RPMI8226 (cell line): ENCODE measurements at regions not wholly inside any gene's neighbourhood (a gene's known extent, or its start where the extent isn't known, plus 50 kb on each side); places are given as distances from the start of the nearest gene placed in this dataset.

Experiments used
- DNase-seq: peaks from one replicate; pipeline ENCODE4 v3.0.0-alpha.2; 2015

DNA sequence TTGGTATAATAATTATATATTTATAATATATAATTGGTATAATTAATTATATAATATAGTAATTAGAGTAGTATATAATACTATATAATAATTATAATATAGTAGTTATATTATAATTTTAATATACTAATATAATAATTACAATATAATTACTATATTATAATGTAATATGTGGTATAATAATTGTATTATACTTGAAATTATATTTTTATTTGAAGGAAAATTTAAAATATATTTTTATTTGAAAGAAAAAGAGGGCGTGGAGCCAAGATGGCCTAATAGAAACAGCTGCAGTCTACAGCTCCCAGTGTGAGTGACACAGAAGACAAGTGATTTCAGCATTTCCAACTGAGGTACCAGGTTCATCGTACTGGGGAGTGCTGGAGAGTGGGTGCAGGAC, 365.9 kb downstream of the MMUT start:
- DNase-seq, result no peak

DNA sequence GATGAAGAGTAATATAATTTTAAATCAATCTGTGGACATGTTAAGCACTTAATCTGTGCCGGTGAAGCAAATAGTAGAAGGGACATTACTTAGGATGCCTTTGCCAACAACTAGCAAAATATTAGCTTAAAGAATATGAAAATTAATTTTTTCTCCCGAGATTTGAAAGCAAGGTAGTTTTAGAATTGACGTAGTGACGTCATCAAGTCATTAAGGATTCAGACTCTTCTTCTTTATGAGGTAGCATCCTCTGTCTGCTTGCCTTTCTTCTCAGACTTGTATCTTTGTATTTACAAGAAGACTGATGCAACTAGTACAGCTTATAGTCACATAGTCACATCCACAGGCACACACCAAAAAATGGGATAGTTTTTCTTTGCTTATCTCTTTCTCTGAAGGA, 374.4 kb downstream of the MMUT start:
- no peak for DNase-seq

DNA sequence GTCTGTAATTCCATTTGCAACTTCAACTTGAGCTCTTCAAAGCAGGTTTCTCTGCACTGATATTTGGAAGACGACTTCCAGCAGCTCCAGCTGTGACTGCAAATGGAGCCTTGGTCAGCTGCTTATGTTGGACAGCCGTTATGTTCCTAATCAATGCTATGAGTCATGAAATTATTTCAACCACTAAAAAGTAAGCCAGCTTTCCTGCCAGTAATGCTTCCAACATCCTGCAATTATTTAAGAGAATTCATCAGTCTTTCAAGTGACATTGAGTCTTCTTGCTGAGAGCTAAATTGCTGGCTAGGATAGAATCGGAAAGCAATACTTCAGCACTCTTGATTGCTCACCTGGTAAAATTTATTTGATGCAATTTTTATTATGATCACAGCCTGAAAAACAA, 375.7 kb downstream of the MMUT start:
- no peak for DNase-seq

DNA sequence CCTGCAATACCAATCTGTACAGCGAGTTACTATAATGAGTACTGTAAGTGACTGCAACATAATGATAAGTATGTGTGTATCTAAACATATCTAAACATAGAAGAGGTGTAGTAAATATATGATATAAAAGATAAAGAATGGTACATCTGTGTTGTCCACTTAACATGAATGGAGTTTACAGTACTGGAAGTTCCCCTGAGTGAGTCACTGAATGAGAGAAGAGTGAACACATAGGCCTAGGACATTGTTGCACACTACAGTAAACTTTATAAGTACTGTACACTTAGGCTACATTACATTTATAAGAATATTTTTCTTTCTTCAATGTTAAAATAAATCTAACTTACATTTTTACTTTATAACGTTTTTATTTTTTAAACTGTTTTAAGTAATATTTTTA, 380.4 kb downstream of the MMUT start:
- DNase-seq, result no peak

DNA sequence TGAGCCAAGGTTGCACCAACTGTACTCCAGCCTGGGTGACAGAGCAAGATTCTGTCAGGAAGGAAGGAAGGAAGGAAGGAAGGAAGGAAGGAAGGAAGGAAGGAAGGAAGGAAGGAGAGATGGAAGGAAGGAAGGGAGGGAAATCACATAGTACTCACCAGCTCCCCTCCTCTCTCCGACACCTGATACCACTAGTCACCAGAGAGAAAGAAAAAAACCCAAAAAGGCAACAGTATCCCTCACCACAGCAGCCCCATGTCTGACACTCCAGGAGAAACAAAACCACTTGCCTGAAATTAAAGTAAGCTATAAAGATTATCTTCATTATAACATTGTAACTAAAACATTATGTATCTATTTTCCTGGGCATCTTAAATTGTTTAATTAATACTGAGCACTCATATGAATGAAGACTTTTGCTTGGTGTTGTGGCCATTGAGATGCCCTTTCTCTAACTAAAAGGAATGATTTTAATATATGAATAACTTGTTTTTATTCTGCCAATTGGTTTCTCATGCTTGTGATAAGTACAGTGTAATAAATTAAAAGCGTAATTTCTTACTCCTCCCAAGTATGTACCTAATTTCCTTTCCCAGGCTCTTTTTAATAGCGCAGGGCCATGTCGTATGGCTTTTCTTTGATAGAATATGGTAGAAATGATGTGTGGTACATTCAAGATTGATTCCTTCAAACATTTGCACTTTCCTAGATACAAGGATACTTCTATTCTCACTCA, 390.0 kb downstream of the MMUT start:
- DNase-seq, result no peak

DNA sequence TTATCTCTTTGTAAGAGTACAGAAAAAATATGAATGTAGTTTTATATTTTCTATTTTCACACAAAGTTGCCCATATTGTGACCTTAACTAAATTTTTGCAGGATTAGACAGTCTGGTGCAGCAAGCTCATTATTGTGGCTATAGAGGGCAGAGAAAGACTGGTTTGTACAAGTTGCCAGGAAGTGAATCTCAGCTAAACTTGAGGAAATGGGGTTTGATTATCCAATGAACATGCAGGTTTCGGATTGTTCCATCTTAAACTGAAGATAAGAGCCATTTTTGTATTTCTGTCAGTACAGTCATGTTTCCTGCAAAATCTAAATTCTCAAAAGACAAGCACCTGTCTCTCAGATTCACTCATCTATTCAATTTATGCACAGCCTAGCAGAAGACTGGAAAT, 390.9 kb downstream of the MMUT start:
- no peak for DNase-seq

DNA sequence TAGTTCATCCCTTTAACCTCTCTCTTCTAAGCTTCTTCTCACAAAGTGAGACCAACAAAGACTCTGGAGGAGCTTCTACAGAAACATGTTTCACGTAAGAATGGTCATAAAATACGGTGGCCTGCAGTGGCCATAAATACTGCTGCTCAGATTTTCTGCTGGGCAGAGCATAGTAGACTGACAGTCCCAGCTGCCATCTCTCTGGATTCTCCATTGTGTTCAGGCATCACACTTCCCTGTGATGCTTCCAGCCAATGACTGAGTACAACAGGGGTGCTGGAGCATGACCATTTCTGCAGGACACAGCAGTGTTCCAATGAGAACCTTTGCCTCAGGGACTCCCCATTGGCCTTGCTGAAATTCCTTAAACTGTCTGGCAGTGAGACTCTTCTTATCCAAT, 392.6 kb downstream of the MMUT start:
- DNase-seq, result no peak

DNA sequence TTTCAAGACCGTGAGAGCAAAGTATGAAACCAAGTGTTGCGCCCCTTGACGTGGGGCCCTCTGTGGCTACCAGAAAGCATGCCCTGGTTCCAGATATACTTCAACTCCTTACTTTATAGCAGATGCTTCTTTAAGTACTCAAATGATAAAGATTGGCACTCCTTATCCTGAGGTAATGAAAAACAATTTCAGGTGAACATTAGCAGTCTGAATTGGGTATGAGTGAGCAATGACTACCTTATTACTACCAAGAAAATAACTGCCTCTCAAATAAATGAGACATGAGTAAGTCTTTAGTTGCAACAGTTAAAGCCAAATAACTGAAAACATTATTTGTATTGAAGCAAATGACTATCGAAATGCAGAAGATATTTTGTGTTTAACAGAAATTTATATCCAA, 408.7 kb downstream of the MMUT start:
- DNase-seq, result no peak

DNA sequence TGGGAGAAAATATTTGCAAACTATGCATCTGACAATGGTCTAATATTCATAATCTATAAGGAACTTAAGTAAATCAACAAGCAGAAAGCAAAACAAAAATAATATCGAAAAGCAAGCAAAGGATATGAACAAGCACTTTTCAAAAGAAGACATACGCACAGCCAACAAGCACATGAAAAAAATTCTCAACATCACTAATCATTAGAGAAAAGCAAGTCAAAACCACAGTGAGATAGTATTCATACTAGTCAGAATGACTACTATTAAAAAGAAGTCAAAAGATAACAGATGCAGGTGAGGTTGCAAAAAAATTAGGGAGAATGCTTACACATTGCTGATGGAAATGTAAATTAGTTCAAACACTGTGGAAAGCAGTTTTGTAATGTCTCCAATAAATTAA, 410.2 kb downstream of the MMUT start:
- DNase-seq, result no peak

DNA sequence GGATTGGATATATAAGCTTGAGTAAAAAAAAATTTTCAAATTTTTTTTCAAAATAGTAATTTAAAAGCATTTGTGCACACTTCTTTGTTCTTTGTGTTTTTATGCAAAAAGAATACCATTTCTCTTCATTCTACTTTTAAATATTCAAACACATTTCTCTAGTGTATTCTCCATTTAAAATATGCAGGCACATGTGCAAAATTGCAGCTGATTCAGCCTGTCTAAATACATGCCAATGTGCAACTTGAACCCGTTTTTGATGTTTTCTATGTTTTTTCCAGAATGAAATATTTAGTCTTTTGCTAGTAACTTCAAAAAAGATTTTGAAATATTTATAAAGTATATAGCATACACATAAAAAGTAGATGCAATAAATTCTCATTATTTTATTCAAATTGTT, 411.8 kb downstream of the MMUT start:
- no peak for DNase-seq

DNA sequence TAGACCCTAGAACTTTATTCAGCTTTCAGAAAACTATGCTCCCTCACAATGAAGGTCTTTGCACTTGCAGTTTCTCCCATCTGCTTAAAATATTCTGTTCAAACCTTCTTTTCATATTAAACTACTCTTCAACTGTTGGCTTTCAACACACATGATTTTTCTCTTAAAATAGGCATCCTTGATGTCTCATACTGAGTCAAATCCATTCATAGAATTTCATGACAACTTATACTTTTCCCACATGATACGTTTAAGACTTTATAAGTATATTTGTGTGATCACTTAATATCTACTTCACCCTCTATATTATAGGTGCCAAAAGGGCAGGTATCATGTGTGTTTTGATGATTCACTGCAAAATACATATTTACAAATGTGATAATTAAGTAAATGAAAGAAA, 412.5 kb downstream of the MMUT start:
- DNase-seq, result no peak

DNA sequence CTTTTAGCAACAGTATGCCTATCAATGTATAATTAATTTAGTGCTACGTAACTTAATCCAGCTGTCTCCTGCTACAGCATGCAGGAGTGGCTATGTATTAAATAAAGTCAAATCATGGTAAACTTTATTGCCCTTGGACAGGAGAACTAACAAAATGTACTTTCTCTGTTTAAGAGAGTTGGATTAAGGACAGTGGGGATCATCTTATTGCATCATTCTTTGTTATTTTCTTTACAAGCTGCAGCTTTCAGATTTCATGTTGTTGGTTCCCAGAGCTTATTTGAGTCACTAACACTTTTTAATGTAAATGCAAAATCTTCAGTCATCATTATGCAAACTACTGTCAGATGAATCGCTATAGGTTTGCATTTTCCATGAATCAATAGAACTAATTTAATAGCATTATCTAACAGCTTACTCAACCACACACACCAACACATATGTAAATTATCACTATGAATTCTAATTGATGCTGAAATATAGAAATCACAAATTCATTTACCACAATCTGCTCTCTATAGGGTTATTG, 424.7 kb downstream of the MMUT start:
- DNase-seq, result no peak

DNA sequence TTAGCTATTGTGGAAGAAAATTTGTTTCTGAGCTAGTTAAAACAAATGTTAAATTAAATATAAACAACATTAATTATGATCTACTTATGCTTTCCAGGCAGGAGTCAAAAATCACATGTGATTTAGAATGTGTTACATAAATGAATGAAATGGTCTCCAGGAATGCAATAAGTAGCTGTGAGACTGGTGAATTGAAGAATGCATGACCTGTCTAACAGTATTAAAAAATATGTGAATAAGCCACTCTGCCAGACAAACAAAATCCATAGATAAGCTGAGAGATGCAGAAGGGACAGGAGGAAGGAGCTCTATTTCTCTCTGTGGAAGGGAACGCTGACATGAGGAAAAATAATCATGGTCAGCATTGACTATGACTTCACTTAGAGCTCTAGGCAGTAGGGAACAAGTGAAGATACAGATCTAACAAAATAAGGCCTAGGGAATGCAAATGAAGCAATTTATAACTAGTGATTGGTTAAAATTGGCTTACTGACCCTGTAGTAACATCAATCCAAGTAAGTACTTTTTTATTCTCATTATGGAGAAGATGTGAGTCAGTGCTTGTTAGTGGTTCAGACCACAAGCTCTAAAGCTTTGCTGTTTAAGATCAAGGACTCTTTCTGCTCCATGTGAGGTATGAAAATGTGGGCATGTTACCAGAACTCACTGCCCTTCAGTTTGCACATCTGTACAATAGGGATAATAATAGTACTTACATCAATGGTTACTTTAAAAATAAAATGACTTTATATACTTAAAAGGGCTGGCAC, 432.6 kb downstream of the MMUT start:
- DNase-seq, result no peak

DNA sequence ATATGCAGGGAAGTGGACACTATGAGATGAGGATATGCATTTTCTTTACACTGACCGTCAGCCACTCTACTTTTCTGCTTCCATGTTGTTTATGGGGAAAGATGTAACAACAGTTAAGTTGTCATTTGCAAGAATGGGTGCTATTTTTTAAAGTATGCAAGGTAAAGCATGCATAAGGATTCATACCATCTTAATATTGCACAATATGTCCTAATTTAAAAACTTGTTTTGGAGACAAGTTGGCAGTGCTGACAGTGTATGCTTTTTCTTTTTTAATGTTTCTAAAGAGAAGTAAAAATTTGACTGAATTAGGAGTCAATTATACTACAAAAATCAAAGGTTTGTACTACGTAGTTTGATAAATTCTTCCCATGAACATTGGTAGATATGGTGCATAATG, 435.4 kb downstream of the MMUT start:
- DNase-seq, result no peak

DNA sequence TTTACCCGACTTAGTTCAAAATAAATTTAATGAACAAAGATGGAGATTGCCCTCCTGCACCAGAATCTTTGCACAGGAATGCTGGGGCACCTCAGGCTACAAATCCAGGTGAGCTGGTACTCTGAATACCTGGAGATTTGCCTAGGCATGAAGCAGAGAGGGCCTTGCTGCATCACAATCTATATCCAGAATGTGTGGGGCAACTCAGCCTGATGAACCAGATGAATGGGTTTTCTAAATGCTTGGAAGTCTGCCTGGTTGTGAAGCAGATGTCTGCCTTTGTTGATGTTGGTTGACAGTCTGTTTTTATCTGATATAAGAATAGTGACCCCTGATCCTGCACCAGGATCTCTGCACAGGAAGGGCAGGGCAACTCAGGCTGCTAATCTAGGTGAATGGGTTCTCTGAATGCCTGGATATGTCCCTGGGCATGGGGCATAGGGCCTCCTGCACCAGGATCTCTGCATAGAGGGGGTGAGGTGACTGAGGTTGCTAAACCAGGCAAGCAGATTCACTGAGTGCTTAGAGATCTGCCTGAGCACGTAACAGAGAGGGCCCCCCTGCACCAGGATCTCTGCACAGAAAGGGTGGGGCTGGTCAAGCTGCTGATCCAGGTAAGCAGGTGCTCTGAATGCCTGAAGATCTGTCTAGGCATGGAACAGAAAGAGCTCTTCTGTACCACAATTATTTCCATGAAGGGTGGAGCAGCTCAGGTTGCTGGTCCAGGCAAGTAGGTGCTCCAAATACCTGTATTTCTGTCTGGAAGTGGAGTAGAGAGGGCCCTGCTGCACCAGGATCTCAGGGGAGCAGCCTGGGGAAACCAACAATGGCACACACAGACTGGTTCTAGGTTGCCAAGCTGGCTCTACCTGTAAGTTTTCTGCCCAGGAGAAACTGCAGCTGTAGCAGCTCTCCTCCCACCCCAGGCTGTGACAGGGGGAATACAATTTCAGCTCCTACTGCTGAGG, 437.5 kb downstream of the MMUT start:
- DNase-seq, result no peak

DNA sequence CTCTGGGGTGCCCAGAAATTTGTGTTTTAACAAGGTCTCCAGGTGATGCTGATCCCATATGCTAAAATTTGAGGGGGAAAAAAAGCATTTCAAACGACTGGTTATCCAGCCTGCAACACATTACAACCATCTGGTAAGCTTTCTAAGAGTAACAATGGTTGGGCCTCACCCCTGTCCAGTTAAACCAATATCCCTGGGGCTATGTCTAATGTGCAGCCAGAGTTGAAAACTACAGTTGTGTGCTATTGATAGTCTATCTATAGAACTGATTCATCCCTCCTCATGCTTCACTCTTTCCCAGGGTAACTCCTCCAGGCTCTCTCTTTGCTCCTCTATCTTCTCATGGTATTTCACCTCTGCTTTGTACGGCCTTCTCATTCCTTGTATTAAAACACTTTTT, 458.3 kb downstream of the MMUT start:
- no peak for DNase-seq

DNA sequence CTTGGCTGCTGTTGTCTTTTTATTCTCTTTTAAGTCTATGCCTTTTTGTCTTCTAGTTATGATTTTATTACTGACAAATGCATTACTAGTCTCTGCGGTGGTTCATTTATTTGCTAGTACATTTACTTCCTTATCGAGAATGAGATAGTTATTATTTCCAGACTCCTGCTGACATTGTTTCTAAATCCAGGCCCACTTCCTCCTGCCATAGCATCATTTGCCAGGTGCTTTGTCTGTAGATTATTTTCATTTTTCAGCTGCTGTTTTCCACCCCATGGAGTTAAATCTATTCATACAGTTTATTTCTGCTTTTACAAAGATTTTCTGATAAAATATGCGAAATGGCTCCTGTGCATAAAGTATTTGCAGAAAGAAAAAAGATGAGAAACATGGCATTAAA, 459.7 kb downstream of the MMUT start:
- no peak for DNase-seq

DNA sequence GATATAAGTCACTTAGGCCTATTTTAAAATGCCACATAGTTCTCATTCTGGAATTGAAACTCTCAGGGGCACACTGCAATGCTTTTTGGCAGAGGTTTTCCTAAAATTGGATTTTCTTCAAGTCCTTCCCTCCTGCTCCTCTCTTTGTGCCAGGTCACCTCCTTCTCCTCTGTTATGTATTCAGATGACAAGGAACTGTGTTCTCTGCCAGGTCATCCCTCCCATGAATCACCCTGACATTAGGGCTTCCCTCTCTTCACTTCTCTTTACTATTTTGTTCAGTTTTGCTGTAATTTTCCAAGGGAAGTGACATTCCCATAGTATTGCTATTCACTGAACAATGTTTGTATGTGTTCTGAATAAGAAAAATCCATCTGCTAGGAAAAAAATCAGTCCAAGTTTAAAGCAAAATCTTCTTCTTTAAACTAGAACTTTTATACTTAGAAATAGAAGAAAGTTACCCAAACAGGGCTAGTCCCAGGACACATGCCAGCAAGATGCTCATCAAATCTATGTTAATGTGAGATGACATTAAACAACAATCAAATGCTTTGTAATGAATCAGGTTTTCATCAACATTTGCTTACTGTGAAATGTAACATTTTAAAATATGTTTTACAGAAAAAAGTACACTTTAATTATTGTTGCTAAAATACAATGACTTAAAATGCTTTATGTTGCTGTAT, 461.1 kb downstream of the MMUT start:
- DNase-seq, result no peak

DNA sequence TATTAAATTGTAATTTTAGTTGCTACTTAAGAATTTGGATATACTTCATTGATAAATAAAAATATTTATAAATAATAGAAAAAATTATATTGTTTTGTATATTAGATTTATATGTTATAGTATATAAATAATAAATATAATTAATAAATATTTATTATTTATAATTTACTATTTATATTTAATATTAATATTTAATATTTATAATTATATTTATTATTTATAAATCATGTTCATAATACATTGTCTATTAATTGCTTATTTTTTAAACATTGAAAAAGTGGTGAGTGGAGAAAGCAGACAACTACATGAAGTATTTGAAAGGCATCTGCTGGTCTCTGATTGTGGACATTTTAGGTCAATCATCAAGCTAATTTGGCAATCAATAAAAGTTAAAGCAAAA, 464.5 kb downstream of the MMUT start:
- no peak for DNase-seq

DNA sequence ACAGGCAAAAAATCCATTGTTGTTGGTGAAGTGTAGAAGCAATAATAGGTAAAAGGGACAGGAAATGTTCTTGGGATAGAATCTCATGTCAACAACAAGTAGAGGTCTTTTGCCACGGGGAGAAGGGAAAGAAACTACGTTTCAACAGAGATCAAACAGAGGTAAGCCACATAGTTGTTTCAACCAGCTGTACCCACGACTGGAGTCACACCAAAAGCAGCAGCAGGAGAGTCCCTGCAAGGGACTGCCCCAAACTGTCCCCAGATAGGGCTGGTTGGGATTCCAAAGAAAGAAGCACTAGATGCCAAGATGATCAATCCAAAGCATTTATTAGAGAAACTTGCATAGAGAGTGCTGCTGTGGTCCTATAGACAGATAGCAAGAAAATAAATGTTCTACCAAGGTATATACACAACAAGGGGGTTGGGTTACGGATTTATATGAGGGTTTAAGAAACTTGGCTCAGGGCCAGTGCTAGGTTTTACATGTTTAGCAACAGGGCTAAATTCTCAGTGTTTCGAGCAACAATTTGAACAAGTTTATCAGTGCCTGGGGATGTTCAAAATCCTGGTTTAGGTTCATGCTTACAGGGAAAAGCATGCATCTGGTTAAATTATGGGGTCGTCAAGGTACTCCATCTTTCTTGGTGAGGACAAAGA, 466.5 kb downstream of the MMUT start:
- no peak for DNase-seq

DNA sequence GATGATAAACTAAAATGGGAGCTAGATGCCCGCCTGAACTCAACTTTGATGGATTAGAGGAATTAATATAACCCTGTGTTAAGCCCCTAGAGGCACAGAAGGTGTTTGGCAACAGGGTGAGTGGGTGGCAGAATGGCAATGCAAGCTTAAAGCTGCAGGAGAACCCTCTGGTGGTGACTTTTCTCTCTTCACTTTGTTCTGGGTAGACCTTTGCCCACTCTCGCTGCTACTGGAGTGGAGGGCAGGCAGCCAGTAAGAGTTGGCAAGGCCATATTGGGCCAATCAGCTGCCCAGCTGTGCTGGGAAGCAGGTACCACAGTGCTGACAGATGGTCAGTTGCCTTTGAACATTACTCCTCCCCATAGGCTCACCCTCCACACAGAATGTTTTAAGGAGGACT, 468.2 kb downstream of the MMUT start:
- no peak for DNase-seq

DNA sequence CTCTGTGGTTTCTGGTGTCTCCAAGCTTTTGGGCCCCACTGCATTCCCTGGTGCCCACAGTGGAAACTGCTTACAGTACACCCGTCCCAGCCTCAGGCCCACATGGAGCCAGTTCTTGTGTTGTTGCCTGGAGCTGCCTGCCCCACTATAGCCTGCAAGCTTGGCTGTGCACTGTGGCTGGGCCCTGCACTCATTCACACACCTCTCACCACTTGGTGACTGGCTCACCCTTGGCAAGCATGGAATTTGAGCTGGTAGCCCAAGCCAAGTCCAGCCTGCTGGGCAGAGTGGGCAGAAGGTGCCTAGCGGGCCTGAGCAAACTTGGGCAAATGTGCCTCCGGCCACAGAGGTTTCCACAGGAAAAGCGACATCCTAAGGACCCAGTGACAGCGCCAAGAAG, 472.3 kb downstream of the MMUT start:
- DNase-seq, result no peak
